Nephron progenitor cell (in vitro differentiated cells): ENCODE measurements at regions not wholly inside any gene's neighbourhood (a gene's known extent, or its start where the extent isn't known, plus 50 kb on each side); places are given as distances from the start of the nearest gene placed in this dataset.

Source experiments
- DNase-seq: peaks from one replicate; pipeline ENCODE4 v3.0.0; 2021
- H3K27ac Mint-ChIP-seq: 2 replicates; pipeline ENCODE4 v1.8.0; 2021; ENCODE audit warnings: mild to moderate bottlenecking, moderate library complexity, mixed read lengths
- H3K27me3 Mint-ChIP-seq: 2 replicates; pipeline ENCODE4 v1.8.0; 2021; ENCODE audit warnings: mild to moderate bottlenecking, low read depth, mixed read lengths; ENCODE audit not compliant: poor library complexity
- H3K36me3 Mint-ChIP-seq: 2 replicates; pipeline ENCODE4 v1.8.0; 2021; ENCODE audit warnings: low read depth, mixed read lengths
- H3K4me1 Mint-ChIP-seq: 2 replicates; pipeline ENCODE4 v1.8.0; 2021; ENCODE audit warnings: mixed read lengths
- H3K4me3 Mint-ChIP-seq: 2 replicates; pipeline ENCODE4 v1.8.0; 2021; ENCODE audit warnings: mild to moderate bottlenecking, moderate library complexity, mixed read lengths
- H3K9me3 Mint-ChIP-seq: 2 replicates; pipeline ENCODE4 v1.8.0; 2021; ENCODE audit warnings: mild to moderate bottlenecking, moderate library complexity, mixed read lengths
- CTCF ChIP-seq: fragments of 200-600 bp; sonication (generic); IDR thresholded peaks from 2 replicates; pipeline ENCODE4 v1.5.0; 2021; ENCODE audit warnings: antibody characterized with exemption

- TF ChIP-seq CTCF = no peak
- Mint-ChIP-seq H3K36me3 (no peaks in the 10 kb centered on the region), H3K9me3 (no peaks in the 10 kb centered on the region), H3K4me1 (no peaks in the 10 kb centered on the region), H3K27me3 (peaks cover 99% of the 10 kb centered on the region), H3K4me3 (no peak overlapping the region), H3K27ac (no peak overlapping the region)
- no peak for DNase-seq
Observed at GRCh38 chr15:89397653-89398023, 63.0 kb upstream of the POLG start.

- TF ChIP-seq CTCF = no peak
- no peak overlapping the region for H3K27ac Mint-ChIP-seq
- no peaks in the 10 kb centered on the region for H3K36me3 Mint-ChIP-seq
- no peak for DNase-seq
- H3K4me3 Mint-ChIP-seq = no peak overlapping the region
- H3K9me3 Mint-ChIP-seq = no peaks in the 10 kb centered on the region
- H3K4me1 Mint-ChIP-seq = no peaks in the 10 kb centered on the region
- peaks cover 99% of the 10 kb centered on the region for H3K27me3 Mint-ChIP-seq
Observed at GRCh38 chr15:89396723-89397652, 62.4 kb upstream of the POLG start.

GRCh38 chr15:89395996-89396395 is 61.4 kb upstream of the POLG start:
- Mint-ChIP-seq H3K9me3 (no peaks in the 10 kb centered on the region), H3K27me3 (peaks cover 99% of the 10 kb centered on the region), H3K27ac (no peak overlapping the region), H3K4me1 (no peaks in the 10 kb centered on the region), H3K36me3 (no peaks in the 10 kb centered on the region), H3K4me3 (no peak overlapping the region)
- DNase-seq = no peak
- TF ChIP-seq CTCF = no peak

GRCh38 chr15:89395461-89395871 is 60.8 kb upstream of the POLG start:
- no peak overlapping the region for H3K27ac Mint-ChIP-seq
- H3K4me1 Mint-ChIP-seq = no peaks in the 10 kb centered on the region
- no peak for DNase-seq
- no peaks in the 10 kb centered on the region for H3K9me3 Mint-ChIP-seq
- H3K4me3 Mint-ChIP-seq = no peak overlapping the region
- H3K36me3 Mint-ChIP-seq = no peaks in the 10 kb centered on the region
- peaks cover 99% of the 10 kb centered on the region for H3K27me3 Mint-ChIP-seq
- TF ChIP-seq CTCF = no peak

GRCh38 chr15:89395031-89395430 is 60.4 kb upstream of the POLG start:
- H3K36me3 Mint-ChIP-seq = no peaks in the 10 kb centered on the region
- H3K27ac Mint-ChIP-seq = no peak overlapping the region
- no peak overlapping the region for H3K4me3 Mint-ChIP-seq
- H3K4me1 Mint-ChIP-seq = no peaks in the 10 kb centered on the region
- DNase-seq = no peak
- H3K27me3 Mint-ChIP-seq = peaks cover 99% of the 10 kb centered on the region
- no peaks in the 10 kb centered on the region for H3K9me3 Mint-ChIP-seq
- no peak for TF ChIP-seq CTCF

- Mint-ChIP-seq H3K9me3 (no peaks in the 10 kb centered on the region), H3K27ac (no peak overlapping the region), H3K4me1 (peaks cover 13% of the 10 kb centered on the region), H3K36me3 (no peaks in the 10 kb centered on the region), H3K4me3 (no peak overlapping the region), H3K27me3 (peaks cover 100% of the 10 kb centered on the region)
- TF ChIP-seq CTCF = no peak
- no peak for DNase-seq
Observed at GRCh38 chr15:89393056-89393455, 58.4 kb upstream of the POLG start.
